Neuronal stem cell (in vitro differentiated cells): ENCODE measurements at regions not wholly inside any gene's neighbourhood (a gene's known extent, or its start where the extent isn't known, plus 50 kb on each side); places are given as distances from the start of the nearest gene placed in this dataset.

ENCODE experiments used
- DNase-seq: peaks from one replicate; pipeline ENCODE4 v3.0.0-alpha.2; 2013; ENCODE audit warnings: low spot score
- H2AFZ ChIP-seq: one replicate; pipeline ENCODE4 v1.6.1; 2013; ENCODE audit warnings: mild to moderate bottlenecking, low read length, inconsistent platforms
- H2AK5ac ChIP-seq: 2 replicates; pipeline ENCODE4 v1.6.1; 2013; ENCODE audit warnings: low read depth, mild to moderate bottlenecking, inconsistent platforms, low read length, moderate library complexity, mixed read lengths
- H2BK120ac ChIP-seq: 2 replicates; pipeline ENCODE4 v1.6.1; 2013; ENCODE audit warnings: low read depth, mild to moderate bottlenecking, inconsistent platforms, low read length, moderate library complexity, mixed read lengths
- H2BK12ac ChIP-seq: one replicate; pipeline ENCODE4 v1.6.1; 2013; ENCODE audit warnings: low read length, inconsistent platforms
- H2BK15ac ChIP-seq: 2 replicates; pipeline ENCODE4 v1.6.1; 2013; ENCODE audit warnings: mild to moderate bottlenecking, low read length, inconsistent platforms, mixed read lengths
- H2BK5ac ChIP-seq: one replicate; pipeline ENCODE4 v1.6.1; 2013; ENCODE audit warnings: inconsistent platforms, mild to moderate bottlenecking, low read length, moderate library complexity
- H3K14ac ChIP-seq: one replicate; pipeline ENCODE4 v1.6.1; 2013; ENCODE audit warnings: low read length, inconsistent platforms
- H3K18ac ChIP-seq: 2 replicates; pipeline ENCODE4 v1.6.1; 2013; ENCODE audit warnings: low read length, inconsistent platforms
- H3K23ac ChIP-seq: 2 replicates; pipeline ENCODE4 v1.6.1; 2013; ENCODE audit warnings: low read depth, mild to moderate bottlenecking, mixed read lengths, low read length, inconsistent platforms; ENCODE audit not compliant: poor library complexity
- H3K27ac ChIP-seq: replicated peaks from 3 replicates; pipeline ENCODE4 v1.5.1; 2013; ENCODE audit warnings: low read length, inconsistent platforms
- H3K27me3 ChIP-seq, 3 experiments: 2 replicates each; pipeline ENCODE4 v1.6.1; 2013; ENCODE audit warnings: low read length in 3 of 3, mild to moderate bottlenecking in 2 of 3, inconsistent platforms in 1 of 3, low read depth in 1 of 3, mixed read lengths in 1 of 3, moderate library complexity in 1 of 3; ENCODE audit not compliant: control insufficient read depth in 3 of 3, insufficient read depth in 3 of 3
- H3K36me3 ChIP-seq, 2 donors: replicated peaks in 1 of 2; 2 replicates each; pipeline ENCODE4 v1.6.1; 2013; ENCODE audit warnings: low read length in 2 of 2; ENCODE audit not compliant: control insufficient read depth in 2 of 2, insufficient read depth in 2 of 2
- H3K4ac ChIP-seq: 2 replicates; pipeline ENCODE4 v1.6.1; 2013; ENCODE audit warnings: inconsistent platforms, mild to moderate bottlenecking, low read length, moderate library complexity
- H3K4me1 ChIP-seq, 2 donors: 1 replicate in 1 of 2; 2 replicates in 1 of 2; pipeline ENCODE4 v1.6.1; 2013; ENCODE audit warnings: low read length in 2 of 2, low read depth in 1 of 2; ENCODE audit not compliant: control insufficient read depth in 2 of 2, insufficient read depth in 1 of 2
- H3K4me2 ChIP-seq: one replicate; pipeline ENCODE4 v1.6.1; 2013; ENCODE audit warnings: mild to moderate bottlenecking, low read length, inconsistent platforms; ENCODE audit not compliant: insufficient read depth, poor library complexity, severe bottlenecking
- H3K4me3 ChIP-seq, 2 donors: 2 replicates each; pipeline ENCODE4 v1.5.1; 2013; ENCODE audit warnings: low read length in 2 of 2, mild to moderate bottlenecking in 2 of 2, inconsistent platforms in 1 of 2, moderate library complexity in 1 of 2
- H3K79me1 ChIP-seq: one replicate; pipeline ENCODE4 v1.6.1; 2013; ENCODE audit warnings: low read depth, mild to moderate bottlenecking, inconsistent platforms, low read length, moderate library complexity
- H3K9ac ChIP-seq: one replicate; pipeline ENCODE4 v1.6.1; 2013; ENCODE audit warnings: mild to moderate bottlenecking, low read depth, low read length, inconsistent platforms; ENCODE audit not compliant: poor library complexity
- H3K9me3 ChIP-seq, 2 donors: replicated peaks in 1 of 2; 2 replicates each; pipeline versions ENCODE3 to v1.6.1; 2013; ENCODE audit warnings: low read length in 2 of 2, mild to moderate bottlenecking in 2 of 2, inconsistent platforms in 1 of 2, low read depth in 1 of 2, mixed read lengths in 1 of 2, moderate library complexity in 1 of 2; ENCODE audit not compliant: control insufficient read depth in 2 of 2, insufficient read depth in 1 of 2
- H4K8ac ChIP-seq: one replicate; pipeline ENCODE4 v1.6.1; 2013; ENCODE audit warnings: low read depth, mild to moderate bottlenecking, inconsistent platforms, low read length, moderate library complexity
- H4K91ac ChIP-seq: one replicate; pipeline ENCODE4 v1.6.1; 2013; ENCODE audit warnings: low read length, low read depth, mild to moderate bottlenecking, inconsistent platforms; ENCODE audit not compliant: poor library complexity
- WGBS, 2 donors: extraction: QIAGEN DNeasy Blood & Tissue Kit; methylation state at CpG; one replicate each; pipeline ENCODE4 v1.1.7; 2013; ENCODE audit warnings: missing lambda C conversion rate in 2 of 2, mixed read lengths in 1 of 2; ENCODE audit not compliant: insufficient read length in 2 of 2, insufficient replicate concordance in 1 of 2; ENCODE audit errors: extremely low coverage in 2 of 2; 5-methylcytosine and 5-hydroxymethylcytosine counted together

GRCh38 chr7:10355816-10356215, 617.9 kb upstream of the PHF14 start:
- Histone ChIP-seq H3K4me2 (no peak overlapping the region), H2BK12ac (no peak overlapping the region), H3K79me1 (no peaks in the 10 kb centered on the region), H2AFZ (no peak overlapping the region), H3K14ac (no peak overlapping the region), H3K4me1 (no peaks in the 10 kb centered on the region), H4K91ac (no peak overlapping the region), H3K18ac (no peak overlapping the region), H3K4me3 (no peak overlapping the region), H3K27me3 (no peaks in the 10 kb centered on the region), H2BK5ac (no peak overlapping the region), H3K36me3 (no peaks in the 10 kb centered on the region), H3K23ac (no peak overlapping the region), H3K9ac (no peak overlapping the region), H4K8ac (no peak overlapping the region), H3K27ac (no peak overlapping the region), H2BK15ac (no peak overlapping the region), H2AK5ac (no peak overlapping the region), H3K9me3 (peaks cover 0 to 4% of the 10 kb centered on the region in 2 donors), H2BK120ac (no peak overlapping the region), H3K4ac (no peak overlapping the region)
- no CpG with 5 or more reads among the region's 2 CpGs for WGBS, 2 donors
- DNase-seq = no peak

- no peak overlapping the region for H3K27ac ChIP-seq
- H3K4ac ChIP-seq = peak overlapping the region; percentile 23
- H3K4me1 ChIP-seq = no peaks in the 10 kb centered on the region
- no peak overlapping the region for H2BK12ac ChIP-seq
- no peaks in the 10 kb centered on the region for H3K27me3 ChIP-seq
- H3K79me1 ChIP-seq = no peaks in the 10 kb centered on the region
- WGBS, 2 donors = no CpG with 5 or more reads among the region's 3 CpGs
- H2AFZ ChIP-seq = no peak overlapping the region
- no peaks in the 10 kb centered on the region for H3K36me3 ChIP-seq
- peak overlapping the region; percentile 63 for H3K14ac ChIP-seq
- H3K9ac ChIP-seq = no peak overlapping the region
- H3K9me3 ChIP-seq = peaks cover 0 to 4% of the 10 kb centered on the region in 2 donors
- H3K4me3 ChIP-seq = peak overlapping the region in 1 of 2 donors; percentile 67
- H2BK5ac ChIP-seq = no peak overlapping the region
- no peak overlapping the region for H2BK120ac ChIP-seq
- H4K8ac ChIP-seq = no peak overlapping the region
- no peak for DNase-seq
- no peak overlapping the region for H2AK5ac ChIP-seq
- no peak overlapping the region for H2BK15ac ChIP-seq
- H4K91ac ChIP-seq = no peak overlapping the region
- H3K4me2 ChIP-seq = no peak overlapping the region
- no peak overlapping the region for H3K18ac ChIP-seq
- no peak overlapping the region for H3K23ac ChIP-seq
These were observed 613.6 kb upstream of the PHF14 start for GRCh38 chr7:10360050-10360449.

- no peaks in the 10 kb centered on the region for H3K79me1 ChIP-seq
- H2AK5ac ChIP-seq = no peak overlapping the region
- H3K27ac ChIP-seq = no peak overlapping the region
- no peak overlapping the region for H2AFZ ChIP-seq
- no peaks in the 10 kb centered on the region for H3K27me3 ChIP-seq
- H3K9me3 ChIP-seq = peaks cover 0 to 6% of the 10 kb centered on the region in 2 donors
- no peak overlapping the region for H3K4ac ChIP-seq
- H3K36me3 ChIP-seq = no peaks in the 10 kb centered on the region
- H3K23ac ChIP-seq = no peak overlapping the region
- no peak for DNase-seq
- H3K4me3 ChIP-seq = no peak overlapping the region
- H4K8ac ChIP-seq = no peak overlapping the region
- no peak overlapping the region for H3K4me2 ChIP-seq
- H3K18ac ChIP-seq = no peak overlapping the region
- H3K9ac ChIP-seq = no peak overlapping the region
- H4K91ac ChIP-seq = no peak overlapping the region
- no peaks in the 10 kb centered on the region for H3K4me1 ChIP-seq
- H2BK5ac ChIP-seq = no peak overlapping the region
- no peak overlapping the region for H2BK12ac ChIP-seq
- no peak overlapping the region for H2BK15ac ChIP-seq
- no peak overlapping the region for H2BK120ac ChIP-seq
- no peak overlapping the region for H3K14ac ChIP-seq
These were observed 571.9 kb upstream of the PHF14 start for GRCh38 chr7:10401793-10402192.

GRCh38 chr7:10412422-10413019, 561.2 kb upstream of the PHF14 start:
- no peak overlapping the region for H3K4me3 ChIP-seq
- H3K36me3 ChIP-seq = no peaks in the 10 kb centered on the region
- no peak overlapping the region for H2BK120ac ChIP-seq
- no peak overlapping the region for H2BK15ac ChIP-seq
- no peak overlapping the region for H2BK5ac ChIP-seq
- H3K4me2 ChIP-seq = no peak overlapping the region
- H2AFZ ChIP-seq = no peak overlapping the region
- no peak overlapping the region for H2BK12ac ChIP-seq
- no peaks in the 10 kb centered on the region for H3K4me1 ChIP-seq
- H3K27ac ChIP-seq = no peak overlapping the region
- H3K23ac ChIP-seq = no peak overlapping the region
- no peak overlapping the region for H4K91ac ChIP-seq
- H3K4ac ChIP-seq = no peak overlapping the region
- H3K9ac ChIP-seq = no peak overlapping the region
- WGBS, 2 donors = no CpG with 5 or more reads among the region's 3 CpGs
- peak; percentile 29 for DNase-seq
- no peaks in the 10 kb centered on the region for H3K27me3 ChIP-seq
- no peak overlapping the region for H3K14ac ChIP-seq
- H4K8ac ChIP-seq = no peak overlapping the region
- no peaks in the 10 kb centered on the region for H3K9me3 ChIP-seq
- H3K79me1 ChIP-seq = no peaks in the 10 kb centered on the region
- H3K18ac ChIP-seq = no peak overlapping the region
- H2AK5ac ChIP-seq = no peak overlapping the region
